Spleen (tissue), 7 donors: ENCODE measurements at regions not wholly inside any gene's neighbourhood (a gene's known extent, or its start where the extent isn't known, plus 50 kb on each side); places are given as distances from the start of the nearest gene placed in this dataset.

Source experiments
- CTCF ChIP-seq, 11 experiments: fragments of 200-600 bp in 7 of 11; fragments of 450-650 bp in 4 of 11; sonication (generic) in 4 of 11; IDR thresholded peaks in 8 of 11; conservative IDR thresholded peaks in 3 of 11; 1 replicate in 7 of 11; 2 replicates in 4 of 11; pipeline versions ENCODE4 v1.4.0 to v1.8.0; 2016 to 2021; ENCODE audit warnings: antibody characterized with exemption in 11 of 11, inconsistent platforms in 4 of 11, mild to moderate bottlenecking in 1 of 11
- POLR2A ChIP-seq, 3 donors: fragments of 450-650 bp; IDR thresholded peaks; one replicate each; pipeline ENCODE4 v1.5.1; 2017; ENCODE audit warnings: antibody characterized with exemption in 3 of 3, mild to moderate bottlenecking in 1 of 3
- donor health status: DM: no; HTN: no; CAD: no; lungs with moderate emphysema.
- donor health status: DM: no; HTN: no; CAD: no.
- donor health status: DM: no; HTN: no; CAD: no.

DNA sequence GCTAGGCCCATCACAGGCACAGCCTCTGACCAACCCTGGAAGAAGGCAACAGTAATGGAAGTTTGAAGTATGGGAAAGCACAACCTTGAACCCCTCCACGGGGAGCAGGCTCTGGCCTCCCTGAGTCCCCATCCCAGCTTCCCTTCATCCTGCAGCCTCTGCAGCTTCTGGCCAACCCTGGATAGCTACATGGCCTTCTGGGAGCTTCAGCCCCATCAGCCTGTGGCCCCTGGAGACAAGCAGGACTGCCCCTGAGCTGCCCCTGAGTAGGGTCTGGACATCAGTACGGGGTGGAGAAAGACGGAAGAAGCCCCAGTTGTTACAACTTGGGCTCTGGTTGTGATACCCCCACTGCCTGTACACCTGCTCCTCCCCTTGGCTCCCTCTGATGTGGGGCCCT lies 113.8 kb upstream of the CD82 start:
- TF ChIP-seq CTCF (IDR thresholded peaks at IDR 0.05 in 8 of 11, conservative IDR thresholded peaks at IDR 0.05 in 3 of 11), result no peak
- no peak for TF ChIP-seq POLR2A (IDR thresholded peaks at IDR 0.05)
